Neural cell (in vitro differentiated cells): ENCODE measurements at regions not wholly inside any gene's neighbourhood (a gene's known extent, or its start where the extent isn't known, plus 50 kb on each side); places are given as distances from the start of the nearest gene placed in this dataset.

Experiments
- EZH2 ChIP-seq: fragments of 200-600, 300-800 bp; shearing (Covaris generic), sonication (generic); IDR thresholded peaks from 2 replicates; pipeline ENCODE4 v1.6.1; 2014; ENCODE audit warnings: antibody characterized with exemption, low read length, borderline replicate concordance, mild to moderate bottlenecking; ENCODE audit not compliant: insufficient read depth, poor library complexity, severe bottlenecking
- POLR2AphosphoS5 ChIP-seq: IDR thresholded peaks from 2 replicates; pipeline ENCODE4 v1.6.1; 2012
- SMC3 ChIP-seq: fragments of 450-650 bp; conservative IDR thresholded peaks from 2 replicates; pipeline ENCODE4 v1.6.1; 2014; ENCODE audit warnings: antibody characterized with exemption, mild to moderate bottlenecking, moderate library complexity; ENCODE audit not compliant: poor library complexity
- TAF1 ChIP-seq: IDR thresholded peaks from 2 replicates; pipeline ENCODE4 v1.6.1; 2012; ENCODE audit warnings: low read depth
- TF ChIP-seq, protein P1 (sequence below): fragments of 450-650 bp; IDR thresholded peaks from 2 replicates; pipeline ENCODE4 v1.5.1; 2014; ENCODE audit warnings: antibody characterized with exemption, mild to moderate bottlenecking, moderate library complexity; ENCODE audit not compliant: poor library complexity, severe bottlenecking
- TF ChIP-seq, protein P2 (sequence below): IDR thresholded peaks from 2 replicates; pipeline ENCODE4 v1.6.1; 2012; ENCODE audit warnings: borderline replicate concordance

DNA sequence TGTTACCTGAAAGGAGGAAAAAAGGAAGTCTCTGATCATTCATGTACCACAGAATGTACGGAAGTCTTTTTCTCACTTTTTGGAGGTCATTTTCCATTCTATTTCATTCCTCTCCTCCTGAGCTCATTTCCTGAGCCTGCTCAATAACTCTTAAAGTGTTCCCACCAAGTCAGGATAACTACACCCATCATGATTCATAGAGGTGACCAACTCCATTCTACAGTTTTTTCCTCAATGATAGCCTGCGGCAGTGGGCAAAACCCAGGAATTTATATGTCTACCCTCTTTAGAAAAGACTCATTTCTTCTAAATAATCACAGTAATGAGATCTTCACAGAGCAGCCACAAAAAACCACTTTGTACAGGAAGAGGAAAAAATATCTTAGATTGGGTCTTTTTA lies 372.5 kb downstream of the RBM43 start:
- TF ChIP-seq, protein P1, sequence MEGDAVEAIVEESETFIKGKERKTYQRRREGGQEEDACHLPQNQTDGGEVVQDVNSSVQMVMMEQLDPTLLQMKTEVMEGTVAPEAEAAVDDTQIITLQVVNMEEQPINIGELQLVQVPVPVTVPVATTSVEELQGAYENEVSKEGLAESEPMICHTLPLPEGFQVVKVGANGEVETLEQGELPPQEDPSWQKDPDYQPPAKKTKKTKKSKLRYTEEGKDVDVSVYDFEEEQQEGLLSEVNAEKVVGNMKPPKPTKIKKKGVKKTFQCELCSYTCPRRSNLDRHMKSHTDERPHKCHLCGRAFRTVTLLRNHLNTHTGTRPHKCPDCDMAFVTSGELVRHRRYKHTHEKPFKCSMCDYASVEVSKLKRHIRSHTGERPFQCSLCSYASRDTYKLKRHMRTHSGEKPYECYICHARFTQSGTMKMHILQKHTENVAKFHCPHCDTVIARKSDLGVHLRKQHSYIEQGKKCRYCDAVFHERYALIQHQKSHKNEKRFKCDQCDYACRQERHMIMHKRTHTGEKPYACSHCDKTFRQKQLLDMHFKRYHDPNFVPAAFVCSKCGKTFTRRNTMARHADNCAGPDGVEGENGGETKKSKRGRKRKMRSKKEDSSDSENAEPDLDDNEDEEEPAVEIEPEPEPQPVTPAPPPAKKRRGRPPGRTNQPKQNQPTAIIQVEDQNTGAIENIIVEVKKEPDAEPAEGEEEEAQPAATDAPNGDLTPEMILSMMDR: no peak
- TF ChIP-seq EZH2 (no peak), SMC3 (no peak), TAF1 (no peak), POLR2AphosphoS5 (no peak)
- TF ChIP-seq, protein P2, sequence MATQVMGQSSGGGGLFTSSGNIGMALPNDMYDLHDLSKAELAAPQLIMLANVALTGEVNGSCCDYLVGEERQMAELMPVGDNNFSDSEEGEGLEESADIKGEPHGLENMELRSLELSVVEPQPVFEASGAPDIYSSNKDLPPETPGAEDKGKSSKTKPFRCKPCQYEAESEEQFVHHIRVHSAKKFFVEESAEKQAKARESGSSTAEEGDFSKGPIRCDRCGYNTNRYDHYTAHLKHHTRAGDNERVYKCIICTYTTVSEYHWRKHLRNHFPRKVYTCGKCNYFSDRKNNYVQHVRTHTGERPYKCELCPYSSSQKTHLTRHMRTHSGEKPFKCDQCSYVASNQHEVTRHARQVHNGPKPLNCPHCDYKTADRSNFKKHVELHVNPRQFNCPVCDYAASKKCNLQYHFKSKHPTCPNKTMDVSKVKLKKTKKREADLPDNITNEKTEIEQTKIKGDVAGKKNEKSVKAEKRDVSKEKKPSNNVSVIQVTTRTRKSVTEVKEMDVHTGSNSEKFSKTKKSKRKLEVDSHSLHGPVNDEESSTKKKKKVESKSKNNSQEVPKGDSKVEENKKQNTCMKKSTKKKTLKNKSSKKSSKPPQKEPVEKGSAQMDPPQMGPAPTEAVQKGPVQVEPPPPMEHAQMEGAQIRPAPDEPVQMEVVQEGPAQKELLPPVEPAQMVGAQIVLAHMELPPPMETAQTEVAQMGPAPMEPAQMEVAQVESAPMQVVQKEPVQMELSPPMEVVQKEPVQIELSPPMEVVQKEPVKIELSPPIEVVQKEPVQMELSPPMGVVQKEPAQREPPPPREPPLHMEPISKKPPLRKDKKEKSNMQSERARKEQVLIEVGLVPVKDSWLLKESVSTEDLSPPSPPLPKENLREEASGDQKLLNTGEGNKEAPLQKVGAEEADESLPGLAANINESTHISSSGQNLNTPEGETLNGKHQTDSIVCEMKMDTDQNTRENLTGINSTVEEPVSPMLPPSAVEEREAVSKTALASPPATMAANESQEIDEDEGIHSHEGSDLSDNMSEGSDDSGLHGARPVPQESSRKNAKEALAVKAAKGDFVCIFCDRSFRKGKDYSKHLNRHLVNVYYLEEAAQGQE: no peak
